Activated CD4-positive, alpha-beta T cell treated with anti-CD3 and anti-CD28 coated beads, Interleukin-10, Interleukin-2, amounts not matched to agents 100 ng/mL and 50 ng/mL, durations not matched to agents 16 hours and 8 hours (primary cell): ENCODE measurements at regions not wholly inside any gene's neighbourhood (a gene's known extent, or its start where the extent isn't known, plus 50 kb on each side); places are given as distances from the start of the nearest gene placed in this dataset.

ENCODE experiments used
- DNase-seq: peaks from one replicate; pipeline ENCODE4 v3.0.0-alpha.2; 2020

- no peak for DNase-seq
Observed at GRCh38 chr6:68372991-68373390, 262.1 kb upstream of the ADGRB3 start.

- DNase-seq = no peak
Observed at GRCh38 chr6:68368845-68369244, 266.2 kb upstream of the ADGRB3 start.

- no peak for DNase-seq
Observed at GRCh38 chr6:68364271-68364805, 270.7 kb upstream of the ADGRB3 start.

- peak; percentile 23 for DNase-seq
Observed at GRCh38 chr6:68343901-68344300, 291.2 kb upstream of the ADGRB3 start.

GRCh38 chr6:68342286-68342685, 292.8 kb upstream of the ADGRB3 start:
- DNase-seq = no peak

- DNase-seq = no peak
Observed at GRCh38 chr6:68339488-68340131, 295.5 kb upstream of the ADGRB3 start.

GRCh38 chr6:68333442-68333841, 301.6 kb upstream of the ADGRB3 start:
- DNase-seq = no peak

- no peak for DNase-seq
Observed at GRCh38 chr6:68328156-68328555, 306.9 kb upstream of the ADGRB3 start.

- no peak for DNase-seq
Observed at GRCh38 chr6:68326762-68327161, 308.3 kb upstream of the ADGRB3 start.

- DNase-seq = no peak
Observed at GRCh38 chr6:68317366-68317765, 317.7 kb upstream of the ADGRB3 start.

- no peak for DNase-seq
Observed at GRCh38 chr6:68313911-68314310, 321.2 kb upstream of the ADGRB3 start.

- no peak for DNase-seq
Observed at GRCh38 chr6:68307301-68307700, 327.8 kb upstream of the ADGRB3 start.

- DNase-seq = no peak
Observed at GRCh38 chr6:68296126-68296525, 339.0 kb upstream of the ADGRB3 start.

GRCh38 chr6:68282646-68283045, 352.4 kb upstream of the ADGRB3 start:
- no peak for DNase-seq

GRCh38 chr6:68279793-68280557, 355.1 kb upstream of the ADGRB3 start:
- no peak for DNase-seq

- no peak for DNase-seq
Observed at GRCh38 chr6:68273297-68273696, 361.8 kb upstream of the ADGRB3 start.

- DNase-seq = no peak
Observed at GRCh38 chr6:68256391-68256790, 378.7 kb upstream of the ADGRB3 start.

GRCh38 chr6:68252632-68253031, 382.4 kb upstream of the ADGRB3 start:
- DNase-seq = no peak

GRCh38 chr6:68247782-68248181, 387.3 kb upstream of the ADGRB3 start:
- no peak for DNase-seq

- DNase-seq = no peak
Observed at GRCh38 chr6:68240726-68241125, 394.4 kb upstream of the ADGRB3 start.

- no peak for DNase-seq
Observed at GRCh38 chr6:68239034-68239433, 396.0 kb upstream of the ADGRB3 start.

- DNase-seq = no peak
Observed at GRCh38 chr6:68238097-68238601, 396.9 kb upstream of the ADGRB3 start.

GRCh38 chr6:68237205-68237604, 397.9 kb upstream of the ADGRB3 start:
- no peak for DNase-seq

GRCh38 chr6:68235326-68235784, 399.7 kb upstream of the ADGRB3 start:
- no peak for DNase-seq
